Retinal pigment epithelial cell (primary cell): ENCODE measurements at regions not wholly inside any gene's neighbourhood (a gene's known extent, or its start where the extent isn't known, plus 50 kb on each side); places are given as distances from the start of the nearest gene placed in this dataset.

Source experiments
- DNase-seq: peaks from one replicate; pipeline ENCODE4 v3.0.0-alpha.2; 2010; ENCODE audit warnings: low read depth
- H3K4me3 ChIP-seq: 2 replicates; pipeline ENCODE4 v1.5.1; 2011; ENCODE audit warnings: mild to moderate bottlenecking, low read length, control low read depth, moderate library complexity
- TF ChIP-seq, protein P1 (sequence below): conservative IDR thresholded peaks from 2 replicates; pipeline ENCODE4 v1.5.1; 2011; ENCODE audit warnings: low read depth, low read length, control low read depth, inconsistent platforms

DNA sequence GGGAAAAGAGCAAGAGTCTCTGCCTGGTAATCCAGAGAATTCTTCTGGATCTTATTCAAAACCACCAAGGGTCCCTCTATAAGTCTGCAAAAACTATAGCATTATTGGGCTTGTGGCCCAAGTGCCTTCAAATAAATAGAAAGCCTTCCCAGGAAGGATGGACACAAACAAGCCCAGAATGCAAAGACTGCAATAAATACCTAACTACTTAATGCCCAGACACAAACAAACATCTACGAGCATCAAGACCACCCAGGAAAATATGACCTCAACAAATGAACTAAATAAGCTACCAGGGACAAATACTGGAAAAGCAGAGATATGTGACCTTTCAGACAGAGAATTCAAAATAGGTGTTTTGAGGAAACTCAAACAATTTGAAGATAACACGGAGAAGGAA, 355.8 kb upstream of the GRAMD2B start:
- no peak overlapping the region for H3K4me3 ChIP-seq
- TF ChIP-seq, protein P1, sequence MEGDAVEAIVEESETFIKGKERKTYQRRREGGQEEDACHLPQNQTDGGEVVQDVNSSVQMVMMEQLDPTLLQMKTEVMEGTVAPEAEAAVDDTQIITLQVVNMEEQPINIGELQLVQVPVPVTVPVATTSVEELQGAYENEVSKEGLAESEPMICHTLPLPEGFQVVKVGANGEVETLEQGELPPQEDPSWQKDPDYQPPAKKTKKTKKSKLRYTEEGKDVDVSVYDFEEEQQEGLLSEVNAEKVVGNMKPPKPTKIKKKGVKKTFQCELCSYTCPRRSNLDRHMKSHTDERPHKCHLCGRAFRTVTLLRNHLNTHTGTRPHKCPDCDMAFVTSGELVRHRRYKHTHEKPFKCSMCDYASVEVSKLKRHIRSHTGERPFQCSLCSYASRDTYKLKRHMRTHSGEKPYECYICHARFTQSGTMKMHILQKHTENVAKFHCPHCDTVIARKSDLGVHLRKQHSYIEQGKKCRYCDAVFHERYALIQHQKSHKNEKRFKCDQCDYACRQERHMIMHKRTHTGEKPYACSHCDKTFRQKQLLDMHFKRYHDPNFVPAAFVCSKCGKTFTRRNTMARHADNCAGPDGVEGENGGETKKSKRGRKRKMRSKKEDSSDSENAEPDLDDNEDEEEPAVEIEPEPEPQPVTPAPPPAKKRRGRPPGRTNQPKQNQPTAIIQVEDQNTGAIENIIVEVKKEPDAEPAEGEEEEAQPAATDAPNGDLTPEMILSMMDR: no peak
- DNase-seq: no peak

GRCh38 chr5:126069329-126069728, 353.9 kb upstream of the GRAMD2B start:
- H3K4me3 ChIP-seq: no peak overlapping the region
- TF ChIP-seq, protein P1: no peak
- no peak for DNase-seq

GRCh38 chr5:126070481-126070880, 352.7 kb upstream of the GRAMD2B start:
- no peak overlapping the region for H3K4me3 ChIP-seq

GRCh38 chr5:126074538-126074937, 348.7 kb upstream of the GRAMD2B start:
- DNase-seq: no peak
- no peak overlapping the region for H3K4me3 ChIP-seq
- TF ChIP-seq, protein P1: no peak

More at GRCh38 chr5:126070481-126070880, 352.7 kb upstream of the GRAMD2B start:
- TF ChIP-seq, protein P1: no peak
- no peak for DNase-seq

- no peak for DNase-seq
- TF ChIP-seq, protein P1: no peak
- no peak overlapping the region for H3K4me3 ChIP-seq
Measured at GRCh38 chr5:126079266-126079665, 343.9 kb upstream of the GRAMD2B start.

GRCh38 chr5:126081209-126081608, 342.0 kb upstream of the GRAMD2B start:
- H3K4me3 ChIP-seq: no peak overlapping the region
- TF ChIP-seq, protein P1: no peak
- no peak for DNase-seq

DNA sequence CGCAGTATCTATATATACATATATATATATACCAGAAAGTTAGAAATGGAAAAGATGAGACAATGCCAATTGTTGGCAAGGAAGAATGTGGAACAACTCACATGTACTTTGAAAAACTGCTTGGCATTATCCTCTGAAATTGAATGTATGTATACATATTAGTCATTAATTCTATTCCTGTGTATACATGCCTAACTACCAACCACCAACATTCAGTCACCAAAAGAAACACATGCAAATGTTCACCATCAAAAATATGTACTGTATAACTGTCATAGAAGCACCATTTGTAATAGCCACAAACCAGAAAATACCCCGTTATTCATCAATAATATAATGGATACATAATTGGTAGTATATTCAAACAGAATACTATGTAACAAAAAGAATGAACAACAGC, 330.2 kb upstream of the GRAMD2B start:
- TF ChIP-seq, protein P1: no peak
- no peak overlapping the region for H3K4me3 ChIP-seq
- DNase-seq: no peak
